Natural killer cell (primary cell): ENCODE measurements at regions not wholly inside any gene's neighbourhood (a gene's known extent, or its start where the extent isn't known, plus 50 kb on each side); places are given as distances from the start of the nearest gene placed in this dataset.

Experiments
- ATAC-seq, 3 donors: fragments of 150-1000 bp in 2 of 3; fragments of 200-7000 bp in 1 of 3; cut with Tn5 transposase; 1 replicate in 1 of 3; 2 replicates in 2 of 3; pipeline ENCODE4 v1.10.0; 2021; ENCODE audit warnings: mild to moderate bottlenecking in 2 of 3, moderate library complexity in 2 of 3
- DNase-seq, 2 donors: peaks; one replicate each; pipeline versions ENCODE4 v3.0.0 to v3.0.0-alpha.2; 2013 to 2021; ENCODE audit warnings: mixed read lengths in 1 of 2
- H3K27ac ChIP-seq: one replicate; pipeline ENCODE4 v1.5.1; 2013; ENCODE audit warnings: mild to moderate bottlenecking, low read length
- H3K27me3 ChIP-seq: one replicate; pipeline ENCODE4 v1.6.1; 2013; ENCODE audit warnings: low read length; ENCODE audit not compliant: control insufficient read depth, insufficient read depth
- H3K36me3 ChIP-seq: one replicate; pipeline ENCODE4 v1.6.1; 2013; ENCODE audit warnings: low read length; ENCODE audit not compliant: control insufficient read depth, insufficient read depth
- H3K4me1 ChIP-seq: one replicate; pipeline ENCODE4 v1.6.1; 2013; ENCODE audit warnings: low read length; ENCODE audit not compliant: control insufficient read depth, insufficient read depth
- H3K4me3 ChIP-seq: one replicate; pipeline ENCODE4 v1.5.1; 2013; ENCODE audit warnings: low read length
- H3K9me3 ChIP-seq: one replicate; pipeline ENCODE4 v1.6.1; 2013; ENCODE audit warnings: low read length; ENCODE audit not compliant: control insufficient read depth, insufficient read depth
- H3K27ac Mint-ChIP-seq, 2 donors: one replicate each; pipeline ENCODE4 v1.8.0; 2022; ENCODE audit warnings: mild to moderate bottlenecking in 2 of 2, mixed read lengths in 2 of 2, moderate library complexity in 1 of 2
- H3K27me3 Mint-ChIP-seq, 2 donors: one replicate each; pipeline ENCODE4 v1.8.0; 2022; ENCODE audit warnings: low read depth in 2 of 2, mixed read lengths in 2 of 2
- H3K36me3 Mint-ChIP-seq: one replicate; pipeline ENCODE4 v1.8.0; 2022; ENCODE audit warnings: mixed read lengths
- H3K4me1 Mint-ChIP-seq, 2 donors: one replicate each; pipeline ENCODE4 v1.8.0; 2022; ENCODE audit warnings: mixed read lengths in 2 of 2
- H3K4me3 Mint-ChIP-seq: one replicate; pipeline ENCODE4 v1.8.0; 2022; ENCODE audit warnings: mild to moderate bottlenecking, moderate library complexity, mixed read lengths
- H3K9me3 Mint-ChIP-seq, 2 donors: one replicate each; pipeline ENCODE4 v1.8.0; 2022; ENCODE audit warnings: mixed read lengths in 2 of 2
- WGBS: methylation state at CpG from one replicate; pipeline ENCODE4 v1.1.7; 2013; ENCODE audit warnings: missing lambda C conversion rate; ENCODE audit not compliant: insufficient coverage; 5-methylcytosine and 5-hydroxymethylcytosine counted together
- intact Hi-C: fragments of 100-400 bp; cut with micrococcal nuclease; formaldehyde crosslinking; loops from one replicate; pipeline ENCODE4 v1.14.2; 2022
- TF ChIP-seq, protein P1 (sequence below): fragments of 200-600 bp; IDR thresholded peaks from one replicate; pipeline ENCODE4 v1.8.0; 2022; ENCODE audit warnings: antibody characterized with exemption

GRCh38 chr2:129925381-129925780, 54.1 kb upstream of the RAB6C start:
- Mint-ChIP-seq H3K4me3 (no peak overlapping the region), H3K36me3 (no peaks in the 10 kb centered on the region), H3K27ac (no peak overlapping the region), H3K9me3 (no peaks in the 10 kb centered on the region), H3K4me1 (no peaks in the 10 kb centered on the region), H3K27me3 (peaks cover 20 to 25% of the 10 kb centered on the region in 2 donors)
- intact Hi-C loops: no loop called here
- Histone ChIP-seq H3K27ac (no peak overlapping the region), H3K36me3 (no peaks in the 10 kb centered on the region), H3K9me3 (no peaks in the 10 kb centered on the region), H3K4me3 (no peak overlapping the region), H3K27me3 (no peaks in the 10 kb centered on the region), H3K4me1 (no peaks in the 10 kb centered on the region)
- ATAC-seq (no peak), DNase-seq (no peak)
- 42% methylated on average over 2 of the region's 3 CpGs for WGBS
- TF ChIP-seq, protein P1, sequence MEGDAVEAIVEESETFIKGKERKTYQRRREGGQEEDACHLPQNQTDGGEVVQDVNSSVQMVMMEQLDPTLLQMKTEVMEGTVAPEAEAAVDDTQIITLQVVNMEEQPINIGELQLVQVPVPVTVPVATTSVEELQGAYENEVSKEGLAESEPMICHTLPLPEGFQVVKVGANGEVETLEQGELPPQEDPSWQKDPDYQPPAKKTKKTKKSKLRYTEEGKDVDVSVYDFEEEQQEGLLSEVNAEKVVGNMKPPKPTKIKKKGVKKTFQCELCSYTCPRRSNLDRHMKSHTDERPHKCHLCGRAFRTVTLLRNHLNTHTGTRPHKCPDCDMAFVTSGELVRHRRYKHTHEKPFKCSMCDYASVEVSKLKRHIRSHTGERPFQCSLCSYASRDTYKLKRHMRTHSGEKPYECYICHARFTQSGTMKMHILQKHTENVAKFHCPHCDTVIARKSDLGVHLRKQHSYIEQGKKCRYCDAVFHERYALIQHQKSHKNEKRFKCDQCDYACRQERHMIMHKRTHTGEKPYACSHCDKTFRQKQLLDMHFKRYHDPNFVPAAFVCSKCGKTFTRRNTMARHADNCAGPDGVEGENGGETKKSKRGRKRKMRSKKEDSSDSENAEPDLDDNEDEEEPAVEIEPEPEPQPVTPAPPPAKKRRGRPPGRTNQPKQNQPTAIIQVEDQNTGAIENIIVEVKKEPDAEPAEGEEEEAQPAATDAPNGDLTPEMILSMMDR: no peak

GRCh38 chr2:129927696-129928095, 51.8 kb upstream of the RAB6C start:
- Mint-ChIP-seq H3K9me3 (no peaks in the 10 kb centered on the region), H3K27ac (no peak overlapping the region), H3K36me3 (no peaks in the 10 kb centered on the region), H3K4me3 (no peak overlapping the region), H3K27me3 (peaks cover 11 to 15% of the 10 kb centered on the region in 2 donors), H3K4me1 (no peaks in the 10 kb centered on the region)
- TF ChIP-seq, protein P1: no peak
- Histone ChIP-seq H3K4me3 (no peak overlapping the region), H3K27ac (no peak overlapping the region), H3K27me3 (no peaks in the 10 kb centered on the region), H3K36me3 (no peaks in the 10 kb centered on the region), H3K4me1 (no peaks in the 10 kb centered on the region), H3K9me3 (no peaks in the 10 kb centered on the region)
- 96% methylated on average over 1 of the region's 1 CpG for WGBS
- intact Hi-C loops: no loop called here
- ATAC-seq (no peak), DNase-seq (no peak)

GRCh38 chr2:129929321-129930290, 49.9 kb upstream of the RAB6C start:
- DNase-seq (no peak), ATAC-seq (peak in 1 of 3 donors; percentile 22)
- H3K9me3 Mint-ChIP-seq: no peaks in the 10 kb centered on the region
- intact Hi-C loops: no loop called here
- no peak overlapping the region for H3K4me3 Mint-ChIP-seq
- no peaks in the 10 kb centered on the region for H3K4me1 Mint-ChIP-seq
- Histone ChIP-seq H3K27me3 (peaks cover 2% of the 10 kb centered on the region), H3K4me1 (no peaks in the 10 kb centered on the region), H3K9me3 (no peaks in the 10 kb centered on the region), H3K36me3 (no peaks in the 10 kb centered on the region), H3K27ac (no peak overlapping the region), H3K4me3 (no peak overlapping the region)
- 86% methylated on average over 13 of the region's 13 CpGs for WGBS
- H3K27ac Mint-ChIP-seq: no peak overlapping the region
- TF ChIP-seq, protein P1: no peak
- H3K27me3 Mint-ChIP-seq: peaks cover 11 to 20% of the 10 kb centered on the region in 2 donors
- no peaks in the 10 kb centered on the region for H3K36me3 Mint-ChIP-seq
